SK-N-SH (cell line): ENCODE measurements at regions not wholly inside any gene's neighbourhood (a gene's known extent, or its start where the extent isn't known, plus 50 kb on each side); places are given as distances from the start of the nearest gene placed in this dataset.
A peak's percentile ranks its signal among the peaks of the same experiment; 100 is the strongest.

Experiments
- CTCF ChIA-PET: fragments of 300-600, 350-600 bp; formaldehyde crosslinking; extraction: SDS; loops from one replicate; lab custom pipeline; 2021; lab: Yijun Ruan, JAX
- POLR2A ChIA-PET: fragments of 350-600 bp; sonication (Branson Sonifier 250); formaldehyde crosslinking; extraction: SDS; loops from one replicate; lab custom pipeline; 2020; ENCODE audit warnings: antibody characterized with exemption, inconsistent platforms; lab: Yijun Ruan, JAX
- DNase-seq: peaks from one replicate; pipeline ENCODE4 v3.0.0; 2012
- H2AFZ ChIP-seq: fragments of 200-600 bp; sonication (generic); 2 replicates; pipeline ENCODE4 v1.8.1; 2016; ENCODE audit warnings: antibody characterized with exemption, mild to moderate bottlenecking, low read depth
- H3F3A ChIP-seq: fragments of 200-600 bp; sonication (generic); replicated peaks from 2 replicates; pipeline ENCODE3; 2016; ENCODE audit warnings: antibody characterized with exemption, mild to moderate bottlenecking; ENCODE audit not compliant: insufficient read depth
- H3K27ac ChIP-seq, 2 experiments: fragments of 200-500 bp in 1 of 2; fragments of 200-600 bp in 1 of 2; sonication (Bioruptor generic) in 1 of 2; sonication (generic), shearing (Covaris generic) in 1 of 2; 2 replicates each; pipeline versions ENCODE4 v1.5.1 to v1.6.1; 2014 to 2016; ENCODE audit warnings: low read depth in 2 of 2, inconsistent platforms in 1 of 2, low read length in 1 of 2, mild to moderate bottlenecking in 1 of 2, mixed read lengths in 1 of 2
- H3K27me3 ChIP-seq: fragments of 200-600 bp; sonication (generic), shearing (Covaris generic); 2 replicates; pipeline ENCODE4 v1.6.1; 2016; ENCODE audit warnings: mixed run types; ENCODE audit not compliant: insufficient read depth
- H3K36me3 ChIP-seq, 2 experiments: fragments of 200-500 bp in 1 of 2; fragments of 200-600 bp in 1 of 2; sonication (Bioruptor generic) in 1 of 2; sonication (generic) in 1 of 2; replicated peaks in 1 of 2; 2 replicates each; pipeline versions ENCODE3 to v1.5.1; 2014 to 2016; ENCODE audit warnings: low read length in 1 of 2, mild to moderate bottlenecking in 1 of 2; ENCODE audit not compliant: insufficient read depth in 2 of 2, control insufficient read depth in 1 of 2
- H3K4me1 ChIP-seq, 2 experiments: fragments of 200-500 bp in 1 of 2; fragments of 200-600 bp in 1 of 2; sonication (Bioruptor generic) in 1 of 2; sonication (generic), shearing (Covaris generic) in 1 of 2; 2 replicates each; pipeline versions ENCODE4 v1.5.1 to v1.6.1; 2014 to 2016; ENCODE audit warnings: low read depth in 1 of 2, low read length in 1 of 2, mixed run types in 1 of 2; ENCODE audit not compliant: insufficient read depth in 2 of 2, control insufficient read depth in 1 of 2
- H3K4me2 ChIP-seq: fragments of 200-600 bp; sonication (generic), shearing (Covaris generic); 2 replicates; pipeline ENCODE4 v1.6.1; 2017; ENCODE audit warnings: mixed run types
- H3K4me3 ChIP-seq, 2 experiments: fragments of 200-500 bp in 1 of 2; fragments of 200-600 bp in 1 of 2; sonication (Bioruptor generic) in 1 of 2; sonication (generic), shearing (Covaris generic) in 1 of 2; 2 replicates each; pipeline versions ENCODE4 v1.5.1 to v1.8.1; 2014 to 2016; ENCODE audit warnings: low read depth in 2 of 2, inconsistent platforms in 1 of 2, low read length in 1 of 2, mild to moderate bottlenecking in 1 of 2, mixed read lengths in 1 of 2, moderate library complexity in 1 of 2
- H3K79me2 ChIP-seq: fragments of 200-600 bp; sonication (generic); 2 replicates; pipeline ENCODE4 v1.8.1; 2017; ENCODE audit warnings: mild to moderate bottlenecking; ENCODE audit not compliant: insufficient read depth
- H3K9ac ChIP-seq: fragments of 200-600 bp; sonication (generic); 2 replicates; pipeline ENCODE4 v1.6.1; 2017; ENCODE audit warnings: mixed run types
- H3K9me2 ChIP-seq: fragments of 200-600 bp; sonication (generic); 2 replicates; pipeline ENCODE4 v1.6.1; 2017; ENCODE audit warnings: mixed run types
- H3K9me3 ChIP-seq: fragments of 200-600 bp; sonication (generic); 2 replicates; pipeline ENCODE4 v1.6.1; 2017; ENCODE audit warnings: mixed run types, mild to moderate bottlenecking, moderate library complexity
- H4K20me1 ChIP-seq: fragments of 200-600 bp; sonication (generic); 2 replicates; pipeline ENCODE4 v1.6.1; 2017; ENCODE audit warnings: mild to moderate bottlenecking, mixed run types; ENCODE audit not compliant: insufficient read depth
- CHD2 ChIP-seq: fragments of 150-350 bp; IDR thresholded peaks from 2 replicates; pipeline ENCODE4 v1.6.1; 2018; ENCODE audit warnings: low read length; ENCODE audit not compliant: partially characterized antibody
- CTCF ChIP-seq: fragments of 200-600 bp; sonication (generic); IDR thresholded peaks from 2 replicates; pipeline ENCODE4 v1.6.1; 2017; ENCODE audit warnings: antibody characterized with exemption, mild to moderate bottlenecking, moderate library complexity
- EP300 ChIP-seq, 2 experiments: IDR thresholded peaks; 2 replicates each; pipeline versions ENCODE4 v1.4.0 to v1.6.1; 2012; ENCODE audit warnings: borderline replicate concordance in 1 of 2, low read depth in 1 of 2, low read length in 1 of 2
- EZH2phosphoT487 ChIP-seq: fragments of 200-600 bp; sonication (generic); IDR thresholded peaks from 2 replicates; pipeline ENCODE4 v1.6.1; 2017; ENCODE audit warnings: low read depth, mixed run types, mild to moderate bottlenecking, antibody characterized with exemption, moderate library complexity, borderline replicate concordance
- FOSL2 ChIP-seq: IDR thresholded peaks from 2 replicates; pipeline ENCODE4 v1.4.0; 2012; ENCODE audit warnings: low read depth, mild to moderate bottlenecking, moderate library complexity, borderline replicate concordance
- FOXJ3 ChIP-seq: sonication (generic); formaldehyde crosslinking; IDR thresholded peaks from 2 replicates; pipeline ENCODE4 v1.5.1; 2020; ENCODE audit warnings: mild to moderate bottlenecking, missing genetic modification reagents
- FOXM1 ChIP-seq: IDR thresholded peaks from 2 replicates; pipeline ENCODE4 v1.4.0; 2012; ENCODE audit warnings: low read depth, mild to moderate bottlenecking
- GABPA ChIP-seq: IDR thresholded peaks from 2 replicates; pipeline ENCODE4 v1.4.0; 2012; ENCODE audit warnings: low read depth, mild to moderate bottlenecking
- GATA2 ChIP-seq: sonication (generic); formaldehyde crosslinking; IDR thresholded peaks from 2 replicates; pipeline ENCODE4 v1.5.0; 2020; ENCODE audit warnings: mild to moderate bottlenecking, missing genetic modification reagents
- JUND ChIP-seq: IDR thresholded peaks from 2 replicates; pipeline ENCODE4 v1.4.0; 2012
- MAX ChIP-seq: IDR thresholded peaks from 2 replicates; pipeline ENCODE4 v1.4.0; 2012; ENCODE audit warnings: low read depth
- NFIC ChIP-seq: IDR thresholded peaks from 2 replicates; pipeline ENCODE4 v1.4.0; 2012; ENCODE audit warnings: borderline replicate concordance
- PBX3 ChIP-seq: IDR thresholded peaks from 2 replicates; pipeline ENCODE4; 2012
- RAD21 ChIP-seq: IDR thresholded peaks from 2 replicates; pipeline ENCODE4 v1.6.1; 2012; ENCODE audit warnings: mild to moderate bottlenecking, low read length
- RCOR1 ChIP-seq: fragments of 150-350 bp; IDR thresholded peaks from 2 replicates; pipeline ENCODE4 v1.6.1; 2017; ENCODE audit warnings: antibody characterized with exemption, low read length
- SIN3A ChIP-seq: IDR thresholded peaks from 2 replicates; pipeline ENCODE4 v1.6.1; 2012; ENCODE audit warnings: low read depth, mild to moderate bottlenecking, low read length, moderate library complexity, borderline replicate concordance
- TAF1 ChIP-seq: IDR thresholded peaks from 2 replicates; pipeline ENCODE4 v1.6.1; 2012; ENCODE audit warnings: low read depth, mild to moderate bottlenecking, low read length, moderate library complexity, borderline replicate concordance
- TCF12 ChIP-seq: IDR thresholded peaks from 2 replicates; pipeline ENCODE4 v1.4.0; 2012
- YY1 ChIP-seq: IDR thresholded peaks from 2 replicates; pipeline ENCODE4 v1.4.0; 2012; ENCODE audit warnings: low read depth, mild to moderate bottlenecking
- WGBS: methylation state at CpG from one replicate; pipeline ENCODE4 v1.1.6; 2017; ENCODE audit warnings: low lambda C conversion rate; 5-methylcytosine and 5-hydroxymethylcytosine counted together

GRCh38 chr10:3872712-3873329, 87.8 kb upstream of the KLF6 start:
- Histone ChIP-seq H3K27ac (peak overlapping the region in 1 of 2 experiments; percentile 44; a peak in 2 of 4 replicates), H3F3A (no peaks in the 10 kb centered on the region), H3K9ac (no peak overlapping the region), H3K9me3 (no peaks in the 10 kb centered on the region), H3K4me1 (peaks cover 0 to 8% of the 10 kb centered on the region in 2 experiments; a peak in 1 of 4 replicates), H3K36me3 (no peaks in the 10 kb centered on the region), H3K4me2 (no peak overlapping the region), H3K4me3 (no peak overlapping the region), H3K27me3 (no peaks in the 10 kb centered on the region), H4K20me1 (no peaks in the 10 kb centered on the region), H2AFZ (no peak overlapping the region), H3K9me2 (no peaks in the 10 kb centered on the region), H3K79me2 (no peaks in the 10 kb centered on the region)
- no peak for DNase-seq
- WGBS: 90% methylated on average over 12 of the region's 12 CpGs
- no peak for TF ChIP-seq PBX3
- CTCF ChIA-PET: no interaction called here
- POLR2A ChIA-PET: no interaction called here

- Histone ChIP-seq H3K27ac (no peak overlapping the region), H3K36me3 (no peaks in the 10 kb centered on the region), H4K20me1 (no peaks in the 10 kb centered on the region), H3K9me2 (no peaks in the 10 kb centered on the region), H3F3A (peaks cover 3% of the 10 kb centered on the region), H2AFZ (no peak overlapping the region), H3K9ac (no peak overlapping the region), H3K4me3 (no peak overlapping the region), H3K27me3 (no peaks in the 10 kb centered on the region), H3K4me1 (no peaks in the 10 kb centered on the region), H3K79me2 (no peaks in the 10 kb centered on the region), H3K4me2 (no peak overlapping the region), H3K9me3 (no peaks in the 10 kb centered on the region)
- TF ChIP-seq TCF12: no peak
- no peak for TF ChIP-seq JUND
- no peak for TF ChIP-seq PBX3
- no peak for TF ChIP-seq TAF1
- no peak for TF ChIP-seq FOSL2
- TF ChIP-seq FOXM1: no peak
- TF ChIP-seq RCOR1: no peak
- TF ChIP-seq GABPA: no peak
- TF ChIP-seq MAX: no peak
- POLR2A ChIA-PET: no interaction called here
- DNase-seq: no peak
- 88% methylated on average over 6 of the region's 6 CpGs for WGBS
- CTCF ChIA-PET: no interaction called here
Observed at GRCh38 chr10:3871424-3871996, 86.5 kb upstream of the KLF6 start.

- no peaks in the 10 kb centered on the region for H3K79me2 ChIP-seq
- no peak overlapping the region for H3K4me2 ChIP-seq
- TF ChIP-seq RAD21 (no peak), GATA2 (CRISPR knock-in tag) (no peak), MAX (no peak), CTCF (no peak), EZH2phosphoT487 (no peak), FOXJ3 (no peak), NFIC (no peak), EP300 (IDR thresholded peaks at IDR 0.05; ENCODE audit: borderline replicate concordance in 1 of 2, low read depth in 1 of 2, low read length in 1 of 2) (no peak), YY1 (no peak), RCOR1 (no peak), SIN3A (no peak), CHD2 (no peak)
Observed at GRCh38 chr10:3869036-3869435, 84.0 kb upstream of the KLF6 start.

More at GRCh38 chr10:3869036-3869435, 84.0 kb upstream of the KLF6 start:
- H3K4me3 ChIP-seq: no peak overlapping the region
- no peak overlapping the region for H3K27ac ChIP-seq
- H4K20me1 ChIP-seq: no peaks in the 10 kb centered on the region
- H3K9ac ChIP-seq: no peak overlapping the region
- peaks cover 3% of the 10 kb centered on the region for H3F3A ChIP-seq
- H3K36me3 ChIP-seq: no peaks in the 10 kb centered on the region
- no peak for DNase-seq
- POLR2A ChIA-PET: no interaction called here
- H3K9me2 ChIP-seq: no peaks in the 10 kb centered on the region
- no peaks in the 10 kb centered on the region for H3K27me3 ChIP-seq
- H2AFZ ChIP-seq: no peak overlapping the region
- H3K9me3 ChIP-seq: no peaks in the 10 kb centered on the region
- no peaks in the 10 kb centered on the region for H3K4me1 ChIP-seq
- CTCF ChIA-PET: no interaction called here
